HG02763 (cell line): ENCODE measurements at regions not wholly inside any gene's neighbourhood (a gene's known extent, or its start where the extent isn't known, plus 50 kb on each side); places are given as distances from the start of the nearest gene placed in this dataset.

Experiments used
- ATAC-seq: cut with Tn5 transposase; IDR thresholded peaks from one replicate; pipeline ENCODE4 v1.9.1; 2021; ENCODE audit warnings: mild to moderate bottlenecking, moderate library complexity; ENCODE audit not compliant: unreplicated experiment

GRCh38 chr22:49158741-49159564 lies 668.7 kb downstream of the BRD1 start:
- ATAC-seq = no peak

- ATAC-seq = no peak
Observed at GRCh38 chr22:49157529-49158339, 669.9 kb downstream of the BRD1 start.

DNA sequence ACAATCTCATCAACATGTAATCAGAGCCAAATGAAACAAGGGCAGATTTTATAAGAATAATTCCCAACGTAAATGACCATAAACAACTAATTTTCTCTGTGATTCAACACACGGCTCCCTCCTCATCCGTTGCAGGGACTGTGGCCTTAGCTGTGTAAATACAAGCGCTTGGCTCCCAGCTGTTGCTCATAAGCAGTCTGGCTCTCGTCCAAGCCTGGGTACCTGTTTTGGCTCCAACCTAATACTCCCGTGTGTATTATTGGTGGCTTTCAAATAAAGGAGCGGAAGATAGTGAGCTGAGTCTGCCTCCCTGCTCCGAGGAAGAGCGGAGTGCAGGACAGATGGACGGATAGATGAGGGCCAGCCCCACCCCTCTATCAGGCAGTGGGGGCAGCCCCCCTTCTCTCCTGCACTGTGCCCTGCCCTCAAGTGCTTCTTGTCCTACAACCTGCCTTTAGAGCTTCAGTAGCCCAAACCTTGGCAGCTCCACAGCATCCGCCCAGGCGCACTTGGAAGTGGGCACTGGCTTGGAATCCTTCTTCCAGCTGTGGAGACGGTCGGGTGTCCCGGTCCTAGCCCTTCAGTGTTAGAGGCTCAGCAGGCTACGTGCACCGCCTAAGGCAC lies 670.9 kb downstream of the BRD1 start:
- ATAC-seq = no peak

- ATAC-seq = no peak
Observed at GRCh38 chr22:49155770-49156580, 671.7 kb downstream of the BRD1 start.

GRCh38 chr22:49155039-49155769 lies 672.5 kb downstream of the BRD1 start:
- ATAC-seq = no peak

GRCh38 chr22:49154433-49154832 lies 673.2 kb downstream of the BRD1 start:
- no peak for ATAC-seq

- no peak for ATAC-seq
Observed at GRCh38 chr22:49153921-49154320, 673.8 kb downstream of the BRD1 start.

GRCh38 chr22:49152939-49153770 lies 674.5 kb downstream of the BRD1 start:
- ATAC-seq = no peak

DNA sequence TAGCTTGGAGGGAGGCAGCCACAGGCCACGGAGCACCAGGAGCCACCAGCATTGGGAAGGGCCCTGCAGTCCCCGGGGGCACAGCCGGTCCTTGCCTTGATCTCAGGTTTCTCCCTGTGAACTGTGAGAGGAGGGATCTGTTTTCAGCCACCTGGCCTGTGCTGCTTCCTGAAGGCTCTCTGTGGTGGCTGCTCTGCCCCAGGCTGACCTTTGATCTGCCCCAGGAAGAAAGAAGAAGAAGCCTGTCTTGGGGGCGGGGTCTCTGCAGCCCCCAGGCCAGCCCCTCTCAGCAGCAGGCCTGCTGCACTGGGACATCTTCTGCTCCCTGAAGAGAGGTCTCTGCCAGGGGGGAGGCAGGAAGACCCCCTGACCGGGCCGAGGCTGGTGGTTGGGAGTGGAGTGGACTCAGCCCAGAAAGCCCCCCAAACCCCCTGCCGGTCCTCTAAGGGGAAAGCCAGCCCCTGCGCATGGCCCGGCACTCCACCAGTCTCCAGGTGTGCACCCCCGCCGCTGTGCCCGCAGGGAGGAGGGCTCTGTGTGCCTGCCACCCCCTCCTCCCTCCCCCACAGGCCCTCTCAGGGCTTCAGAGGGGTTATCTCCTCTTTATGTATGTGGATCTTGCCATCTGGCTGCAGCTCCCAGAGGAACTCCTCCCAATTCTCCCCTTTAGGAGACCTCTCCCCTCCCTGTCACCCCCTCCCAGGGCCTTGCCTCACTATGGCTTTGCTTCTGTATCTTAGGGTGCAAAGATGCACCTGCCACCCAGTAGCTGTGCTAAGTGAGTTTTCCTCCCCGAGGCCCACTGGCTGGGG lies 675.3 kb downstream of the BRD1 start:
- ATAC-seq = no peak

GRCh38 chr22:49151256-49152126 lies 676.2 kb downstream of the BRD1 start:
- no peak for ATAC-seq

DNA sequence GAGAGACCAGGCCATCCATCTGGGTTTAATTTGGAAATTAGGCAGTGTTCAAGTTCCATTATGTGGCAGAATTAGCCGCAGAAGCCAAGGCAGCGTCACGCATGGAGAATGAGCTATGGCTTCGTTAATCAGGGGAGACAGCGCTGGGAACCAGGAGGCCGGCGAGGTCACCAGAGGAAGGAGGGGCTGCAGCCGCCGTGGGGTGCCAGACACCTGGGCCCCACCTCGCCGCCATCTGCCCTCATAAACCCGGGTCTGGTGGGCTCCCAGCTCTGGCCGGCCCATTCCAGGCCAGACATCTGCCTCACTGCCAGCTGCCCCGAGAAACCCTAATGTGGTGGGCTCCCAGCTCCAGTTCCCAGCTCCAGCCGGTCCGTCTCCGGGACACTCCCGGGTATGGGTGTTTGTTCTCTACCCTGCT lies 676.9 kb downstream of the BRD1 start:
- no peak for ATAC-seq

DNA sequence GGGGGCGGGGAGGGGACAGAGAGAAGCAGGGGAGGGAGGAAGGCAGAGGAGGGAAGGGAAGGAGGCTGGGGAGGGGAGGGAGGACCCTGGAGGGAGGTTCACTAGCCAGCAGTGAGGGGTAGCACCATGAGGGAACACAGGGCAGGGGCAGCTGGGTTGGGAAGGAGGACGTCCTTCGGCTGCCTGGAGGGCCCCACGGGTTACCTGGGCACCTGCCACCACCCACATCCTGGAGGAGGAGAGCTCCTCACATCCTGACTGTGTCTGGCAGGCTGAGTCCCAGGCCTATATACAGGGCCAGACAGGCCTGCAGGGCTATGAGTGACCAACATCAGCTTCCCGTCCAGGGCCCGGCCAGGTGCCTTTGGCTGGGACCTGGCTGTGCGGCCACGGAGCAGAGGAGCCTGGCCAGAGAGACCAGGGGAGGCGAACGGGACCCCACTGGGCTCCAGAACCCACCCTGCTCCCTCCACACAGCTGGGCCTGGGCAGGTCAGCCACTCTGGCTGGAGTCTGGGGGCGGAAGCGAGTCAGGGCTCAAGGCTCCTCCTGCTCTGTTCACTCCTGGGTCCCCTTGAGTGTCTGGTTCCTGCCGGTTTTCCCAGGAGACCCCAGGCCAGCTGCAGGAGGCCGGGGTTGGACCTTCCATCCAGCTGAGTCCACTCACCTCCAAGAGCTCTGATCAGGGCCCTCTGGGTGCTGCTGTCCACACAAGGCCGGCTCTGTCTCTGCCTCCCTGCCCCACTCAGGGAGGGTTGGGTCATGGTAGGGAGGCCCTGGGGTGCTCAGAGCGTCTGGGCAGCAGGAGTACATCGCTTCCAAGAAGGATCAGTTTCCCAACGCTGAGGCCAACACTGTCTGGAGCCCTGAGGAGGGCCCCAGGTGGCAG lies 677.7 kb downstream of the BRD1 start:
- no peak for ATAC-seq

DNA sequence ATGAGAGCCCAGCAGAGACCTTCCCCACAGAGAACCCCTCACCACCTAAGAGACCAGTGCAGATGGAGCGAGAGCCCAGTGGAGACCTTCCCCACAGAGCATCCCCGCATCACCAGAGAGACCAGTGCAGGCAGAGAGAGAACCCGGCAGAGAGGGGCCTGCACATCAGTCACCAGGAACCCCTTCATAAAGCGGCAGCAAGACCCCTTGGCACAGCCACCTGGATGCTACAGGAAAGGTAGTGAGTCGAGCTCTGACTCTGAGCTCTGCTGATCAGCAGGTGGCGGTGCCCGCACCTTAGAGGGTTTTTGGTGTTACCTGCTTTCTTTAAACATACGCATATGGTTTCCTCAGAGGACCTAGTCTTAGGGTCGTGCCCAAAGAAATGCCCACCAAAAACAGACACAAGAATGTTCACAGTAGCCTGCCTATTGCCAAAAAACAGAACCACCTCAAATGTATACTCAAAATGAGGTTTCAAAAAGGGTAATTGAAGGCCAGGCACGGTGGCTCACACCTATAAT lies 678.7 kb downstream of the BRD1 start:
- no peak for ATAC-seq

DNA sequence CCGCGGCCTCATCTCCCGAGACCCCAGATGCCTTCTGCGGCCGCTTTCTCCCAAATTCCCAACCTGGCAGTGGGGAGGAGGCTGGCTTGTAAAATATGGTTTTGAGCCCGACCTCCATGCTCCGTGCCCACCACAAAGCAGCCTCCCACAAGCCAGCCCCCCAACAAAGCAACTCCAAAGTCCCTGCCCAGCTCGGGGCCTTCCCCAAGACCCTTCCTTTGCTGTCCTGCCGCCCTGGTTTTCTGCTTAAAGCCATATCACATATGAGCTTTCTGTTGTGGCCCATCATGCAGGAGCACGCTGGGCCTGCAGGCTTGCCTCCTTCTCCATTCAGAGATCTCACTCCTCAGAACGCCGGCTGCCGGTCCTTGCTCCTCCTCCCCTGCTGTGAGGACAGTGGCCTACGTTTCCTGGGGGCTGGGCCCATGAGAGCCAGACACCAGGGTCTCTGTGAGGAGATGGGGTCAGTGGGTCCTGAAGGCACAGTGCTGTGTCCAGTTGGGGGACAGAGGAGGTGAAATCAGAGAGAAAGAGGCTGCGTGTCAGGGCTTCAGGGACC lies 680.0 kb downstream of the BRD1 start:
- no peak for ATAC-seq

GRCh38 chr22:49147171-49147570 lies 680.5 kb downstream of the BRD1 start:
- ATAC-seq = no peak

DNA sequence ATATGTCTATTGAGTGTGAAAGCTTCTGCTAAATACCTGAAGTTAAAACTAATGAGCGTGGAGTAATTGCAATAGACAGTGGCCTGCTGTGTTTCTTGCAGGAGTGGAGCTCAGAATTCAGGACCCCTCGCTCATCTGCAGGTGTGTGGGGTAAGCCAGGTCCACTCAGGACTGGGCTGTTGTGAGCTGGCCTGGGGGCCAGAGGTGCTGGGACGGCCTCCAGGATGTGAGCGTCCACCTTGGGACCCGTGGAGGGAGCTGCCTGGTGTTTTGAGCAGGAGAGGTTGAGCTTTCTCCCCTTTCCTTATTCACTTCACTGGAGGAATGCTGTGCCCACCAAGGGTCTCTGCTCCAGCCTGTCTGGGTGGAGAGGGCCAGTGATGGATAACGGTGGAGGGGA lies 681.2 kb downstream of the BRD1 start:
- ATAC-seq = no peak
